Activated CD8-positive, alpha-beta memory T cell treated with anti-CD3 and anti-CD28 coated beads, Interleukin-2, amount 50 U/mL, for 24 hours (primary cell): ENCODE measurements at regions not wholly inside any gene's neighbourhood (a gene's known extent, or its start where the extent isn't known, plus 50 kb on each side); places are given as distances from the start of the nearest gene placed in this dataset.

Source experiments
- DNase-seq: peaks from one replicate; pipeline ENCODE4 v3.0.0-alpha.2; 2020; ENCODE audit errors: extremely low read depth

DNA sequence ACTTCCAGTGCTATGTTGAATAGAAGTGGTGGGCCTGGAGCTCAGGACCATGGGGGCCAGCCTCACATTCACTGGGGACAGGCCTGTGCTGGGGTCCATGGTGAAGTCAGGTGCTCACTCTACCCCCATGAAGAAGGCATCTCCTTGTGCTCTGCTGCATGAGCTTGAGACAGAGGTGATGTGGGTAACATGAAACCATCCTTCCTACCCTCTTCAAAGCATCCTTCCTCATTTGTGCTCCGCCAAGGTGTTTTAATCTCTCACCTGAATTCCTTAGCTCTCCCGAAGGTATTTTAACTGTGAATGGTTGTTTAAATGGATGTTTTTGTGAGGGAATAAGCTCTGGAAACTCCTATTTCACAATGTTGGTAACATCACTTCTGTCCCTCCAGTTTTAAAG lies 209.6 kb upstream of the PCSK2 start:
- DNase-seq: no peak

DNA sequence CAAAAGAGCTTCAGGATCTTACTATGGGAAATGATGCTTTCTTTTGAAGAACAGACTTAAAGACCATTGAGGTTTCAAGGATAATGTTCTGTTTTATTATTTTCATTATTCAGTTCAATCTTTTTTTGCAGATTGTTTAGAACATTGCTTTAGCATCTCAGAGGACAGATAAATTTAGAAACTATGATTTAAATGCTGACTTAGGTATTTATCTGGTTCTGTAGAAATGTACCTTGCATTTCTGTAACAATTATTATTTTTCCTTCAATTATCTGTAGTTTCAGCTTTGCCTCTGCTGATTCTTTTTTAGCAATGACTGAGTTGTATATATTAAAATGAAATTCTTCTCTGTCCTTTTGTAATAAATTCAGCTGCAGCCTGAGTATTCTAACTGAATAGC lies 205.4 kb upstream of the PCSK2 start:
- DNase-seq: no peak

DNA sequence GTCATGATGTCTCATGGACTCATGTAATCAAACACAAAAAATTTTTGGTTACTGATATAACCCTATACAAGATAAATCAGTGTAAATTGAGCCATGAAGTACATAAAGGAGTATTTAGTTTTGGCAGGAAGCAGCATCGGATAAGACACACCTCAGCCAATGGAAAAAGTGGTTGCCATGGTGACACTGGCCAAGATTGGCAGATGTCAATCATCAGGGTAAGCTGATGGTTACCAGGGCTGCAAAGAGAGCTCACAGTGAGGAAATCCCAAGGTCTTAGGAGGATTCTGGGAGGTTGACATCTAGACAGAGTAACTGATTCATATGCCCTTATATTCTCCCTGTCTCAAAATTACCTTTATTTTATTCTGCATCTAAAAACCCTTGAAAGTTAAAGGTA lies 203.8 kb upstream of the PCSK2 start:
- no peak for DNase-seq

DNA sequence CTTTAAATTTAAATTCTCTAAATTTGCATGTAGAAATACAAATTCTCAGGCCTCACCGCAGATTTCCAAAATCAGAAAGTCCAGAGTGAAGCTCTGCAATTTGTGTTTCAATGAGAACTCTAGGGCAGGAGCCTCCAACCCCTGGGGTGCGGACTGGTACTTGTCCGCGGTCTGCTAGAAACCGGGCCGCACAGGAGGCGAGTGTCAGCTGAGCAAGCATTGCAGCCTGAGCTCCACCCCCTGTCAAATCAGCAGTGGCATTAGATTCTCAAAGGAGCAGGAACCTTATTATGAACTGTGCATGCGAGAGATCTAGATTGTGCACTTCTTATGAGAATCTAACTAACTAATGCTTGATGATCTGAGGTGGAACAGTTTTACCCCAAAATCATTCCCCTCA lies 203.0 kb upstream of the PCSK2 start:
- no peak for DNase-seq

DNA sequence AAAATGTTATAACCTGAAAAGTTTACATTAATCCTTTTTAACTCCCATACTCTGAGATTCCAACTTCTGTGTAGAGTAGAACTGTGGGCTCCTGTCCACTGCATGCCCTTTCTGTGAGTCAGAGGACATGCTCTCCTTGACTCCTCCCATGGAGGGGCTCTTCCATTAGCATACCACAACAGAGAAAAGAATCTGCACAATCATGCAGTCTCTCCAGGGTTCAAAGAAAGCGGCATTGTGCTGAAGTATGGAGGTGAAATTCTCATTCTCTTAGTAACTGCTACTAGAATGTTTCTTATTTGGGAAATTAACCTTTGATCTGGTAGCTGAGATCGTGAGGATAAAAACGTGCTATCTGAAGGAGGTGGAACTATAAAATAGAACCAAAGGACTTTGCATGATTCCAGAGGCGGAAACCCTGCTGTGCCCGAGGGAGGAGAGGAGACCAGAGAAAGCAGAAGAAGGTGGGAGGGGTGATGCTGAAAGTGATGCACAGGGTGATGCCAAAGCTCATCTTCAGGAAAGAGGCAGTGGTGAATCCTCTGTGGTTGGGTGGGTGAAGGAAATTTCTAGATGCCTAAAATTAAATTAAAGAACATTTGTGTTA lies 202.2 kb upstream of the PCSK2 start:
- no peak for DNase-seq

DNA sequence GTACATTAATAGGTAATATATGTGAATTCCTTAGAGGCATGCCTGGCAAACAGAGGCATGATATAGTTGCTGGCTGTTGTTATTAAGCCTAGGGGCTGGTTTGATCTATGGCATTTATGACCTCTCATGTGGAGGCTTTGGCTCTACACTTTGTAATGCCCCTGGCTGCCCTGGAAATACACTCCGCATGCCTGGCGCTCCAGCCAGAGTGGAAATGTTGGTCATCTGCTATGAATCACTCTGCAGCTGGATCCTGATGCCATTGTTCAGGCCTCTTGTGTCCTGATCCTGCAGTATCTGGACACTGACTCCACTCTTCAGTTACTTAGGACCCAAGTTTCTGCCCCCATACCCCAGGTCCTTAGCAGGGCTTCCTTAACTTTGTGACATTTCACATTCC lies 200.5 kb upstream of the PCSK2 start:
- no peak for DNase-seq

DNA sequence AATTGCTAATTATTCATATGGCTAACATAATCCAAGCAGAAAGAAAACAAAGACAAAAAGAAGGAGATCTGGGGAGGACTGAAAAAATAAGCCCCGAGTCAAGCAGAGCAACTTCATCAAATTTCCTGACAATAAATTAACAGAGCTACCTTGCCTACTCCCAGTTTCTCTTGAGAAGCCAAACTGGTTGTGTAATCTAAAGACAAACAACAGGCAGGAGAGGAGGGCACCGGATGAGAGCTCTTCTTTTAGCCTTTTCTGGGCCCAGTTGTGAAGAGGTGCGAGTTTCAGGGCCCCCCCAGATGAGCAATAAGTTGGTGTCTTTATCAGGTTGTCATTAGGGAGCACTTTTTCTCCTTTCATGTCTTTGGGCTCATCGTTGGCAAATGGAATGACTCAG lies 197.1 kb upstream of the PCSK2 start:
- DNase-seq: no peak

DNA sequence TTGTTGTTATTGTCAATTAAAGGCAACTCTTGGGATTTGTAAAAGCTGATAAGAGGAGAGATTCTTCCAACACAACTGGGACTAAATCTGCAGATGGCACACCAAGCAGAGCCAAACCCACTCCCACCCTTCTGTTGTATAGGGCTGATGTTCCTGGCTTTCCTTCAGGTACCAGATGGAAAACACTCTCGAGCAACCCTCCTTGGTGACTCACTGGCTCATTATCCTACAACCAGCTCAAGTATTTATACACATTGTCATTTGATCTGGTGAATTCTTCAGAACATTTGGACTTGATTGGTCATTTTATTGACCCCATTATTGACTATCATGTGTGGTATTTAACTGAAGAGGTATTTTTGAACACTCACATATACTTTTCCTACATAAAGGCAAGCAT lies 190.3 kb upstream of the PCSK2 start:
- no peak for DNase-seq

DNA sequence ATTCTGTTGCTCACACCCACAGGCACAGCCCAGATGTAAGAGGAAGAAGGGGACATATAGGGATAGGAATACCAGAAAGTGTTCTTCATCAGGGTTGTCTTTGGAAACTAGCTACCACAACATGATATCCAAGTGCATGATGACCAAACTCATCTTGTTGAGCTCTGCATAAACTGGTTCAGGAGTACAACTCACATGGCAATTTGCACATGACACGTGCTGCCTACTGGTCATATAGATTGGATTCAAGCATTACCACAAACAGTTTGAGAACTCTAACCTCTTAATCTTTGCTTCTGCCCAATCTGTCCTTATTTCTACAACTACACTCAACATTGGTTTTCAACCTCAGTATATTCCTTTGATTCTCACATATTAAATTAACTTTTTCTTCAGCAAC lies 184.7 kb upstream of the PCSK2 start:
- DNase-seq: no peak

DNA sequence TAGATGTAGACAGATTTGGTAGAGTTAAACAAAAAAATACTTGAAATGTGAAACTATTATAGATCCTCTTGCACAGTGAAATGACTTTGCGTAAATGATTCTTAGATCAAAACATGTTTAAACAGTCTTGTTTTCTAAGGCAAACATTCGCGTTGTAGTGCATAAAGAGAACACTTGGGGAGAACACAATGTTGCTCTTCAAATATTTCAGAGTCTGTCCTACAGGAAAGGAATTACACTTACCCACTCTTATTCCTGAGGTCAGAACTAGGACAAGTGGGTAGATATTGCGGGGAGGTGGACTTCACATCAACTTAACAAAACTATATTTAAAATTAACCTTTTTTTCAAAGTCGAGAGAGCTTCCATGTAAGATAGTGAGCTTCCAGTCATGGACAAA lies 183.5 kb upstream of the PCSK2 start:
- DNase-seq: no peak

DNA sequence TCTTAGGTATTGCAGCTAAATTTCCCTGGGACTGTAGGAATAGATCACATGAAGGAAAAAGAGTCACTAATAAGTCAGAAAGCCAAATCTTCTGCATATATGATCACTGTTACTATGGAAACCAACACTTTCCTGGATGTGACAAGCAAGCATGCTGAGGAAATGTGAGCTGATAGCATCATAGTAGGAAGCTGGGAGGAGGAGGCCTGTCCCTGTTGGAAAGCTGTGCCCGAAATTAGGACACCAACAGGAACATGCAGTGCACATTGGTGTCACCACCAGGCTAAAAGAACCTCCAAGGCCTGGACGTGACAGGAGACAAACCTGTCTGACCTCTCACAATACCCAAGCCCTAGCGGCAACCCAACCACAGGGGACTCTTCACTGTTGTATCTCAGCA lies 181.9 kb upstream of the PCSK2 start:
- DNase-seq: no peak

DNA sequence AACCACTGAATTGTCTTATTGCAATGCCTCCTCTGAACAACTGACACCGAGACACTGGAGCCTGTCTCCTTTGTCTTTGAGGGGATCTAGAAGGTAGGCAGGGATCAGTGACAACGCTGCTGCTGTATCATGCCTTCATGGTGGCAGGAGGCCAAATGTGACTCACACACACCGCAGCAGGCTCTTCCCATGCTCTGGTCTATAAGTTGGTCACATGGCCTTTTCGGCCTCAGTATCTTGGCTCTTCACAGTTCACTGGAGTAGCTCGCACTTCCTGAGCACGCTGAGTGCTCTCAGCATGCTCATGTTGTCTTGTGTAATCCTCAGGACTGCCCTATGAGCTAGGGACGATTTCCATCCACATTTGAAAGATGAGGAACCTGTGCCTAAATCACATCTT lies 167.4 kb upstream of the PCSK2 start:
- no peak for DNase-seq

DNA sequence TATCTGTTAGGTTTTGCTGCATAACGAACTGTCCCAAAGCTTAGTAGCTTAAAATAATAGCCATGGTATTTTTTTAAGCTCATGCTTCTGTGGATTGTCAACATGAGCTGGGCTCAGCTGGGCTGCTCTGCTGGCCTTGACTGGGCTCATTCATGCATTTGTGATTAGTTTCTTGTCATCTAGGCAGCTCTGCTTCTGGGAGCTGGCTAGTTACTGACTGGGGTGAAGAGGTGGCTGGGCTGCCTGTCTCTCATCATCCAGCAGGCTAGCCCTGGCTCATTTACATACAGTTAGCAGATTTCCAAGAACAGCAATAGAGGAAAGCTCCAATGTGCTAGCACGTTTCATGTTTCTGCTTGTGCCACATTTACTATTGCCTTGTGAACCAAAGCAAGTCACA lies 165.1 kb upstream of the PCSK2 start:
- DNase-seq: no peak

DNA sequence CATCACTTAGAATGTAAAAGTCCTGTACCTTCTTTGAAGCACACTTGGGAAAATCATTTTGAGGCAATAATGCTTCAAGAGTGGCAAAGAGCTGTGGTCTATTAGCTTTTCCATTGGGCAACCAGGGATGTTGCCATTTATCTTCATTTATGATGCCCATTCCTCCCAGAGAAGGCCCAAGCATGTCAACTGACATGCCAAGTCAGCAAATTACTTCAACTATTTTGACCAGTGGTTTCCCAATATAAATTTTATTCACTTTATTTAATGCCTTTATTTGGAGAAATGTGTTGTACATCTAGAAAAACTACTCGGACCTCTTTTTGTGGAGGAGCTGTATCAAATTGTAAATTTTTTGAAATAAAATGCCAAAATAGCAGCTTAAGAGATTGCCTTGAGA lies 164.1 kb upstream of the PCSK2 start:
- no peak for DNase-seq

DNA sequence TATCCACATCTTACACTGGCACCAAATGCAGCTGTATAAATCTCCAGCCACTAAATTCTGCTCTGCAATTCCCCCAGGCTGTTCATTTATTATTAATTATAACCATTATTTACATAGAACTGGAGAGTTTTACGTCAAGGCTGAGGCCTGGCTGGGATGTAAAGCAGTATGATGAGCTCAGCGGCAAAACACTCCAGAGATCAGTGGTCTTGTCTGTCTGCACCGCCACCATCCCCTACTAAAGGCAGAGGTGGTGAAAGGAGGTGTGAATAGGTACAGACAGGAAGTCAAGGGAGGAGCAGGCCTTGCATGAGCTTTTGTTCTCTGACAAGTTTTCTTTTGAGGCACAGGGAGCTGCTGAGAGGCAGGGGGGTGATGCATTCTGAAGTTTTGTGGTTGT lies 159.9 kb upstream of the PCSK2 start:
- DNase-seq: no peak

DNA sequence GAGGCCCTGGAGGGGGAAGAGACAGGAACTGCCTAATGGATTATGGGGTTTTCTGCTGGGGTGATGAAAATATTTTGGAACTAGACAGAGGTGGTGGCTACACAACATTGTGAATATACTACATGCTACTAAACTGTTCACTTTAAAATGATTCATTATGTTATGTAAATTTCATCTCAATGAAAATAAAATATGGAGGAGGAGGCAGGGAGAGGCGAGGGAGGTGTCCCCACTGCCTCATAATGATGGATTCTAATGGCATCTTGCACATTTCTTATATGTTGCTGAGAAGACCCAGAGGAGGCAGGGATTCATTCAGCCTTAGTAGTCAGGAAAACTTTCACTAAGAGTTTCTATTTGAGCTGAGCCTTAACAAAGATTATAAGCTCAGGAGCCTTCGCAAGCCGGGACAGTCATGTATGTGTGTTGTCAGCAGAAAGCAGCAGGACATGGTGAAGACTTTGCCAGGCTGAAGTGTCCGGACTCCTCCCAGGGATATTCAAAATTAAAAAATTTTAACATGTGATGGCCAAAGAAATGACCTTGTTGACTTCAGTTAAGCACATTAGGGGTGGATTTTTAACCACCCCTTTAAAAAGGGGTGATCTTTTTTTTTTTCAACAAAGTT lies 158.6 kb upstream of the PCSK2 start:
- no peak for DNase-seq

DNA sequence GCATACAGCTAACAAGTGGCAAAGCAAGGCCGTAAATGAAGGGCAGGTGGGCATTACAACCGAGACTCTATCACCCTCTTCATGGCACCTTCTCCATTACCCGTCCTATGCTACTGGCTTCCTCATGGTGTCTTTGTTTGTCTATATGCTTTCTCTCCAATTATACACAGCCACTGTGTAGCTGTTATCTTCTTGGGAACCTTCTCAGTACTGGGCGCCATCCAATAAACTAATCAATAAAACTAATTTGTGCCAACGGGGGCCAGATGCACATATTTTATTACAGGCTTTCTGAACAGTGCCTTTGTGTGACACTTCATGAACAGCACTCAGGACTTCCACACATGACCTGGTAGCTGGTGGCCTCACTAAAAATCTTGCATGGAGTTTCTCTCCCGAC lies 149.8 kb upstream of the PCSK2 start:
- no peak for DNase-seq

DNA sequence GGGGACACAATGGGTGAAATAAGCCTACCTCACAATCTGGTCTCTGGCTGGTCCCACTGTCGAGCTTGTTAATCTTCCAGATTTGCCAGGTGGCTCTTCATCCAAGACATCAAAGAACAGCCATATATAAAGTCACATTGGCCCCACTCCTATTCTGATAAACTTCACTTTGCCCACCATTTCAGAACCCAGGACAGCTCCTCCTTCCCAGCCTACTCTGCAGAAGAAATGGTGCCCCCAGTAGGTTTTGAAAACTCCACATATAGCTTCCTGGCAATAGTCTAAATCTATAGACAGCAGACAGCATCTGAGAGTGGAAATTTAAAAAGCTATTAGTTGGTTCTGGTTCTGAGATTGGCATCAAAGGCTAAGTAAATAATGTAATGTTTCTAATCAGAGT lies 143.1 kb upstream of the PCSK2 start:
- DNase-seq: no peak

DNA sequence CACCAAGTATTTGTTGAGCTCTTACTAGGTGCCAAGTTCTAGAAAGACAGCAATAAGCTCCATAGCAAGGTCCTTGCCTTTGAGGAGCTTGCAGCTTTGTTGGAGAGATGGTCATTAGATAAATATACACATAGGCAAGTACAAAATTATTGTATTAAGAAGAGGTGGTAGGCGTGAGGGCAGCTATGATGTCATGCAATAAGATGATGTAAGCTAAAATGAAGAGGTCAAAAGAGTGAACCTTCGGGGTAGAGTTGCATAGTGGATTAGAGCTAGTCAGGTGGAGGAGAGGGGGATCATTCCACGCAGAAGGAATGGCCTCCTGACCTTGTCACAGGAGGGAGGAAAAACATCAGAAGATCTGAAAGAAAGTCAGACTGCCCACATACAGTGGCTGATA lies 141.9 kb upstream of the PCSK2 start:
- no peak for DNase-seq

DNA sequence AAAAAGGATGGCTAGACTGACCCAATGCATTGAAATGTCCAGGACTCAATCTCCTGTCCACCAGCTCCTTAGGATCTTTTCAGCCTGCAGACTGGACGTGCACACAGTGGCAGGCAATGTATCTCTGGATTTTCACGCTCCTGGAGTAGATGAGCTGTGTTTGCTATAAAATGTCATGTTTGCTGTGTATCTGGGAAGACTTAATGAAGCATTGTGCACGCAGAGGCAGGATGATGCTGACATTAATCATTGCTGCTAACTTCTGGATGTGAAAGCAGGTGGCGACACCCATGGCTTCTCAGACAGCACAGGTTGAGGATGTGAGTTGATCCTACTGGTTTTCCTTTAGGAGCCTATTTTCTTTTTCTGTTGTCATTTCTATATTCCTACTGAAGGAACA lies 133.1 kb upstream of the PCSK2 start:
- no peak for DNase-seq

DNA sequence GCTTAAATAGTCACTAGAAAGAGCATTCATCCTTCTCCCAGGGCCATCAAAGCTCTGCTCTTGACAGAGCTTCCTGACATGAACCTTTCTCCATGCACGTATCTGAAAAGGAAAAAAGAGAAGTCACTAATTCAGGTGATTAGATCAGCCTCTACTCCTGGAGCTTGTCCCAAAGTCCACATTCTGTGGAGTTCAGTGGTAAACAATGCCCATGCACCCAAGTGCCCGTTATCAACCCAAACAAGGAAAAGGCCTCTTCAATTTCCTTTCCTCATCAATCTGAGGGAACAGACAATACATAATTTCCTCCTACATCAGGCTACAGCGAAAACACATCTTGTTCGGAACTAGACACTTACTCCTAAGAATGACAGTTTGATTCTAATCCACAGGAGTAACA lies 129.2 kb upstream of the PCSK2 start:
- no peak for DNase-seq

DNA sequence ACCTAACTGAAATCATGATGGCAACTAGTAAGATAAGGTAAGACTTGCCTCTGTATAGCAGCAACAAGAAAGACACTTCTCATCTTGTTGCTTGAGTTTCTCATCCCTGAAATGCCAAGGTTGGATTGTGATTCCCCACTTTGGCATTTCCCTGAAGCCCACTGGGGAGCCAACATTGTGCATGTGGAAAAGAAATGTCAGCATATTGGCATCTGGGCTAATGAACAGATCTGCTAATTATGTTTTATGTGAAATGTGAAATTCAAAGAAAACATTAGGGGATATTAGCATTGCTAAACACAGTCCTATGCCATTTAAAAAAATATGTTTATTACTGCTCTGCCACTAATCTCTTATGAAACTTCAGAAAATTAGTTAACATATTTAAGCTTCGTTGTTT lies 126.3 kb upstream of the PCSK2 start:
- DNase-seq: no peak

DNA sequence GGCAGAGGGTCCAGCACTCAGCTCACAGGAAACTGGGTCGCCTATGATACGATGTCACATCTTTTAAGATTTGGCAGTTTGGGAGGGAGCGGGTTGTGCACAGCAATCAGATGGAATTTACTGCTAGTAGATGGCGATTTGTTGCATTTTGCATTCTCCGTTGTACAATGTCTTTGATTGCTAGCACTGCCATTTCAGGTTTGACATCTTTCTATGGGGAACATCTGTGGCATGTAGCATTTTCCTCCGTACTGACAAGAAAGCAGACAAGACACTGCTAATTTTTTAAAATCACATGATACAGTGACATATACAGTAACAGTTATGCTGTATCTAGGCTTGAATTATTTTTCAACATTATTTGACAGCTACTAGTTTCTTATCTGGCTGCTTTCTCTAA lies 119.7 kb upstream of the PCSK2 start:
- DNase-seq: no peak

DNA sequence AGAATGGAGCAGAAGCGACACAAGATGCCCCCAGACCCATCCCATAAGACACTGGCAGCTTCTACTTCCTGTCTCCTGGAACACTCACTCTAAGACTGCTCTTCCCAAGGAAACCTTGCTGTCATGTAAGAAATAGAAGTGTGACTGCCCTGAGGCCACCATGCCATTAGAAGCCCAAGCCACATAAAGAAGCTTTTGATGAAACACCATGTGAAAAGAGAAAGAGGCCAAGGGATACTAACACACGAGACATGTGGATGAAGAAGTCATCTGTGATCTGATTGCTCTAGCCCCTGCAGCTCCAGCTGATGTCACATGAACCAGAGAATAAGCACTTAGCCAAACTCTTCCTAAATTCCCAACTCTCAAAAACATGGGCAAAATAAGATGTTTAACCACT lies 117.9 kb upstream of the PCSK2 start:
- no peak for DNase-seq
